ENCODE measurements at regions not wholly inside any gene's neighbourhood (a gene's known extent, or its start where the extent isn't known, plus 50 kb on each side); places are given as distances from the start of the nearest gene placed in this dataset.

DNA sequence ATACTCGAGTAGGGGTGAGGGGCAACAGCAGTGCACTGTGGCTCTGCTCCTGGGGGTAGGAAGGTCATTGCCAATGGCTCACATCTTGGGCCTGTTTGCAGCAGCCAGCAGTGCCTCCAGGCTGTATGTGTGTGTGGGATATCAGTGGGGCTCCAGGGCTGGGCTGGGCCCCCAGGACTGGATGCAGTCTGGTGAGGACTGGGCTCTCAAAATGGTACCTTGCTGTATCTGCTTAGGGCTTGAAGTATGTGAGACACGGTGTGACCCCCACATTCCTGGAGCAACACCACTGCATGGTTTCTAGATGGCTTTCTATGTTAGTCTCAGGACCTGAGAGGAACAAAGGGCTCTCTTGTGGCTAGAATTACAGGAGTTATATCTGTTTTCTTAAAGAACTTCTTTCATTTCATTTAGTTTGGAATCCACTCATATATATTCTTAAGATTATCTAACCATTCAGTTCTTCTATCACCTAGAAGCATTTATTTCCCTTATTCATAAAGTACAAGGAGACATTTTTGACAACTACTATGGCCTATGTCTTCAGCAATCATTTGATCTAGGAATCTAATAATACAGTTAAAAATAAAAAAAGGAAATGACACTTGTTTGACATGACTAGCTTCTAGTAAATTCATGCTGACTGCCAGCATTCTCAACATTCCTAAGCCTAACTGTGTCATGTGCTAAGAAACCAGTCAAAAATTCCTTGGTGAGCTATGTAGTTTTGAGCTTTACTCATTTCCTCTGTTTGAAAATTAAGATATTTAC lies 443.2 kb upstream of the SEMA3A start:
- Histone ChIP-seq H3K4me3 (no peak overlapping the region), H3K27ac (no peak overlapping the region)
- no peak for DNase-seq (ENCODE audit: low spot score)
- no peak for TF ChIP-seq CTCF (IDR thresholded peaks at IDR 0.05)

DNA sequence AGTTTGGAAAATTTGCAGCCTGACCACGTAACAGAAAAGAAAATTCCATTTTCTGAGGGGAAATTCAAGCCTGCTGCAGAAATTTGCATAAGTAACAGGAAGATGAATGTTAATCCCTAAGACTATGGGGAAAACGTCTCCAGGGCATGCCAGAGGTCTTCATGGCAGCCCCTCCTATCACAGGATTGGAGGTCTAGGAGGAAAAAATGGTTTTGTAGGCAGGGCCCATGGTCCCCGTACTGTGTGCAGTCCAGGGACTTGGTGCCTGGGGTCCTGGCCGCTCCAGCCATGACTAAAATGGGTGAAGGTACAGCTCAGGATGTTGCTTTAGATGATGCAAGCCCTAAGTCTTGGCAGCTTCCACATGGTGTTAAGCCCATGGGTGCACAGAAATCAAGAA lies 437.3 kb upstream of the SEMA3A start:
- Histone ChIP-seq H3K27ac (no peak overlapping the region), H3K4me3 (no peak overlapping the region)
- DNase-seq (ENCODE audit: low spot score) = no peak
- no peak for TF ChIP-seq CTCF (IDR thresholded peaks at IDR 0.05)

GRCh38 chr7:84629640-84630318 lies 435.2 kb upstream of the SEMA3A start:
- H3K27ac ChIP-seq = no peak overlapping the region
- no peak for TF ChIP-seq CTCF (IDR thresholded peaks at IDR 0.05)
- H3K4me3 ChIP-seq = no peak overlapping the region
- no peak for DNase-seq (ENCODE audit: low spot score)

- Histone ChIP-seq H3K4me3 (no peak overlapping the region), H3K27ac (no peak overlapping the region)
- DNase-seq (ENCODE audit: low spot score) = no peak
- no peak for TF ChIP-seq CTCF (IDR thresholded peaks at IDR 0.05)
These were observed 434.6 kb upstream of the SEMA3A start for GRCh38 chr7:84629216-84629615.

GRCh38 chr7:84627250-84627649 lies 432.7 kb upstream of the SEMA3A start:
- TF ChIP-seq CTCF (IDR thresholded peaks at IDR 0.05) = no peak
- H3K27ac ChIP-seq = no peak overlapping the region
- no peak overlapping the region for H3K4me3 ChIP-seq
- no peak for DNase-seq (ENCODE audit: low spot score)

GRCh38 chr7:84624927-84625326 lies 430.3 kb upstream of the SEMA3A start:
- Histone ChIP-seq H3K27ac (no peak overlapping the region), H3K4me3 (no peak overlapping the region)
- DNase-seq (ENCODE audit: low spot score) = no peak
- no peak for TF ChIP-seq CTCF (IDR thresholded peaks at IDR 0.05)

DNA sequence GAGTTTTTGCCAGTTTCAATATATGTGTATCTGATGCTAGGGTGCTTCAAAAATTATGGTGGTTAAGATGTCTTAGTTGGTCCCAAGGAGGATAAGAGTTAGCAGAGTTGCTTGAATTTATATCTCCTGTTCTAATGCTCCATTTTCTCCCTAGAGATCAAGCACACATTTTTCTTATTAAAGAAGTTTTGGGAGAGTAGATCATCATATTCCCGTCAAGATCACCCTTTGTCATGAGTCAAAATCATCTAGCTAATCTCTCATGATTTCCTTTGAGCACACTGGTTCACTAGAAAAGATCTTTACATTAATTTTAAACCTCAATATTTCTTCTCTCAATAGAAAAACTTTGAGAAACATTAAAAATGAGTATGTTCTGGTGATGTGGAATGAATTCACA lies 429.9 kb upstream of the SEMA3A start:
- TF ChIP-seq CTCF (IDR thresholded peaks at IDR 0.05) = no peak
- Histone ChIP-seq H3K27ac (no peak overlapping the region), H3K4me3 (no peak overlapping the region)
- no peak for DNase-seq (ENCODE audit: low spot score)
